ENCODE measurements at regions not wholly inside any gene's neighbourhood (a gene's known extent, or its start where the extent isn't known, plus 50 kb on each side); places are given as distances from the start of the nearest gene placed in this dataset.

DNA sequence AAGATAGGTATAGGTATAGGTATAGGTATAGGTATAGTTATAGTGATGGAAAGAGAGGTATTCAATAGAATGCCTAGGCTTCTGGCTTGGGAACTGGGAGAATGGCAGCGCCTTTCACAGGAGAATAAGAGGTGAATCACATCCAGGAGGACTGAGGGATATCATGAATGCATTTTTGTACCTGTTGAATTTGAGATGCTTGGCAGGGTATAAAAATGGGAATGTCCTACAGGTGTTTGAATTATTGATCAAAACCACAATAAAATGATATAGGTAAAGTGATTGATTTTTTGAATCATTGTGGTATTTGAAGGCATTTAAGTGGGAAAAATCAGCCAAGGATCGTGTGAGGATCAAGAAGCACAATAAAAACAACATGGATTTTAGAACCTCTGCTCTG is 119.2 kb upstream of the ARG1 start:
- Histone ChIP-seq H4K20me1 (ENCODE audit: control insufficient read depth, insufficient read depth, low read length, poor library complexity, severe bottlenecking) (no peaks in the 10 kb centered on the region), H3K9me3 (ENCODE audit: control extremely low read depth in 1 of 3, control insufficient read depth in 2 of 3, insufficient read depth in 1 of 3, low read length in 2 of 3) (no peaks in the 10 kb centered on the region), H3K79me2 (ENCODE audit: control insufficient read depth, insufficient read depth, low read length) (no peaks in the 10 kb centered on the region), H2AFZ (ENCODE audit: insufficient read depth, low read depth, low read length, poor library complexity, severe bottlenecking) (no peak overlapping the region), H3K4me2 (replicated peaks; ENCODE audit: low read depth, low read length, poor library complexity, severe bottlenecking) (no peak overlapping the region), H3K36me3 (replicated peaks in 1 of 2; ENCODE audit: control extremely low read depth in 1 of 2, control insufficient read depth in 1 of 2, extremely low read depth in 1 of 2, insufficient read depth in 2 of 2, low read length in 1 of 2) (no peaks in the 10 kb centered on the region), H3K4me3 (ENCODE audit: control extremely low read depth in 1 of 5, extremely low read depth in 1 of 5, insufficient read depth in 1 of 5, low read depth in 2 of 5, low read length in 4 of 5) (no peak overlapping the region), H3K4me1 (ENCODE audit: control insufficient read depth in 2 of 2, insufficient read depth in 2 of 2, low read length in 2 of 2) (no peaks in the 10 kb centered on the region), H3K27me3 (replicated peaks in 1 of 4; ENCODE audit: control extremely low read depth in 1 of 4, control insufficient read depth in 3 of 4, insufficient read depth in 4 of 4, low read length in 3 of 4) (no peaks in the 10 kb centered on the region), H3K27ac (ENCODE audit: low read length in 2 of 2) (no peak overlapping the region), H3K9ac (ENCODE audit: low read length) (no peak overlapping the region)
- no peaks in the 10 kb centered on the region for H3K4me1 Mint-ChIP-seq
- intact Hi-C loops (cut with micrococcal nuclease): no loop called here
- no peaks in the 10 kb centered on the region for H3K9me3 Mint-ChIP-seq (ENCODE audit: insufficient read depth)
- no peak overlapping the region for H3K4me3 Mint-ChIP-seq
- DNase-seq (no peak), ATAC-seq (ENCODE audit: low read depth) (no peak)
- WGBS (ENCODE audit: insufficient coverage): 25% methylated on average over 1 of the region's 2 CpGs
- no peak overlapping the region for H3K27ac Mint-ChIP-seq
- peaks cover 7% of the 10 kb centered on the region for H3K27me3 Mint-ChIP-seq
- ChIA-PET CTCF (no interaction called here), POLR2A (no interaction called here)
- TF ChIP-seq, protein P1, sequence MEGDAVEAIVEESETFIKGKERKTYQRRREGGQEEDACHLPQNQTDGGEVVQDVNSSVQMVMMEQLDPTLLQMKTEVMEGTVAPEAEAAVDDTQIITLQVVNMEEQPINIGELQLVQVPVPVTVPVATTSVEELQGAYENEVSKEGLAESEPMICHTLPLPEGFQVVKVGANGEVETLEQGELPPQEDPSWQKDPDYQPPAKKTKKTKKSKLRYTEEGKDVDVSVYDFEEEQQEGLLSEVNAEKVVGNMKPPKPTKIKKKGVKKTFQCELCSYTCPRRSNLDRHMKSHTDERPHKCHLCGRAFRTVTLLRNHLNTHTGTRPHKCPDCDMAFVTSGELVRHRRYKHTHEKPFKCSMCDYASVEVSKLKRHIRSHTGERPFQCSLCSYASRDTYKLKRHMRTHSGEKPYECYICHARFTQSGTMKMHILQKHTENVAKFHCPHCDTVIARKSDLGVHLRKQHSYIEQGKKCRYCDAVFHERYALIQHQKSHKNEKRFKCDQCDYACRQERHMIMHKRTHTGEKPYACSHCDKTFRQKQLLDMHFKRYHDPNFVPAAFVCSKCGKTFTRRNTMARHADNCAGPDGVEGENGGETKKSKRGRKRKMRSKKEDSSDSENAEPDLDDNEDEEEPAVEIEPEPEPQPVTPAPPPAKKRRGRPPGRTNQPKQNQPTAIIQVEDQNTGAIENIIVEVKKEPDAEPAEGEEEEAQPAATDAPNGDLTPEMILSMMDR (IDR thresholded peaks at IDR 0.05): no peak
- TF ChIP-seq EZH2 (IDR thresholded peaks at IDR 0.05; ENCODE audit: borderline replicate concordance, insufficient read depth, low read depth, low read length, poor library complexity, severe bottlenecking): no peak

DNA sequence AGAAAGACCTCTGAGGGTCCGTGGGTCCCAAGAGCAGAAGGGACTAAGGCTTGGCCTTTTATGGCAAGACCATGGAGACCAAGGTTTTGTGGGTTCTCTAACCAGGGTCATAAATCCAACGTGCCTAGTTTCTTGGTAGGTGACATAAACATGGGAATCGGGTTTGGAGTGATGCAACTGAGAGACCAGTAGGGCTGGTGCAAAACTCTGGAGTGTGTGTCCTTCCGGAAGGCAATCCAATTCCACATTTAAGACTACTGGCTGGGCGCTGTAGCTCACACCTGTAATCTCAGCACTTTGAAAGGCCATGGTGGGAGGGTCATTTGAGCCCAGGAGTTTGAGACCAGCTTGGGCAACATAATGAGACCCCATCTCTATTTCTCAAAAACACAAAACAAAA is 116.5 kb upstream of the ARG1 start:
- 63% methylated on average over 2 of the region's 5 CpGs for WGBS (ENCODE audit: insufficient coverage)
- Histone ChIP-seq H3K9ac (ENCODE audit: low read length) (no peak overlapping the region), H2AFZ (ENCODE audit: insufficient read depth, low read depth, low read length, poor library complexity, severe bottlenecking) (no peak overlapping the region), H4K20me1 (ENCODE audit: control insufficient read depth, insufficient read depth, low read length, poor library complexity, severe bottlenecking) (no peaks in the 10 kb centered on the region), H3K4me3 (ENCODE audit: control extremely low read depth in 1 of 5, extremely low read depth in 1 of 5, insufficient read depth in 1 of 5, low read depth in 2 of 5, low read length in 4 of 5) (no peak overlapping the region), H3K4me1 (ENCODE audit: control insufficient read depth in 2 of 2, insufficient read depth in 2 of 2, low read length in 2 of 2) (no peaks in the 10 kb centered on the region), H3K79me2 (ENCODE audit: control insufficient read depth, insufficient read depth, low read length) (no peaks in the 10 kb centered on the region), H3K36me3 (replicated peaks in 1 of 2; ENCODE audit: control extremely low read depth in 1 of 2, control insufficient read depth in 1 of 2, extremely low read depth in 1 of 2, insufficient read depth in 2 of 2, low read length in 1 of 2) (no peaks in the 10 kb centered on the region), H3K9me3 (ENCODE audit: control extremely low read depth in 1 of 3, control insufficient read depth in 2 of 3, insufficient read depth in 1 of 3, low read length in 2 of 3) (no peaks in the 10 kb centered on the region), H3K4me2 (replicated peaks; ENCODE audit: low read depth, low read length, poor library complexity, severe bottlenecking) (no peak overlapping the region), H3K27ac (ENCODE audit: low read length in 2 of 2) (no peak overlapping the region), H3K27me3 (replicated peaks in 1 of 4; ENCODE audit: control extremely low read depth in 1 of 4, control insufficient read depth in 3 of 4, insufficient read depth in 4 of 4, low read length in 3 of 4) (no peaks in the 10 kb centered on the region)
- ATAC-seq (ENCODE audit: low read depth): no peak
- Mint-ChIP-seq H3K4me3 (no peak overlapping the region), H3K27me3 (peaks cover 8% of the 10 kb centered on the region), H3K4me1 (peaks cover 5% of the 10 kb centered on the region), H3K27ac (no peak overlapping the region), H3K9me3 (ENCODE audit: insufficient read depth) (no peaks in the 10 kb centered on the region)
- intact Hi-C loops (cut with micrococcal nuclease): no loop called here
- ChIA-PET CTCF (no interaction called here), POLR2A (no interaction called here)
- no peak for DNase-seq
- TF ChIP-seq, protein P1 (IDR thresholded peaks at IDR 0.05): no peak
- no peak for TF ChIP-seq EZH2 (IDR thresholded peaks at IDR 0.05; ENCODE audit: borderline replicate concordance, insufficient read depth, low read depth, low read length, poor library complexity, severe bottlenecking)

Measured in B cell (primary cell).